ENCODE measurements at regions not wholly inside any gene's neighbourhood (a gene's known extent, or its start where the extent isn't known, plus 50 kb on each side); places are given as distances from the start of the nearest gene placed in this dataset.

DNA sequence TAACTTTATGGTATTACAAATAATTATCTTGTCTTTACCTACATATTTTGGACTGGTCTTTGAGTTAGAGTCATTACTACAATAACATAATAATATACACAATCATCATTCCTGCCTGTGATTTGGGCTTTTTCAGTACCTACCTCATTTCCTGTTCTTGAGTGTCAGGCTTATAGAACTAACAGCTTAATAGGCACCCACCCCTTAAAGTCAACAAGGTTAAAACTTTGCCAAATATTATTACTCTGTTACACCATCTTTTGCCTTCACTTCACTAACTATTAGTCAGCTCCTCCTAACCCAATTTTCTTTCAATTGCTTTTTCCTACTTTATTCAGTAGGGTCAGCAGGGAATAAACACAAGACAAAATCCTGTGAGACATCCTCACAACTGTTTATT lies 488.7 kb upstream of the AGTR1 start:
- Histone ChIP-seq H3K36me3 (no peaks in the 10 kb centered on the region), H3K4me3 (no peak overlapping the region), H3K27ac (no peak overlapping the region), H3K27me3 (no peaks in the 10 kb centered on the region), H3K4me1 (no peaks in the 10 kb centered on the region), H3K9me3 (no peaks in the 10 kb centered on the region)
- TF ChIP-seq, protein P1, sequence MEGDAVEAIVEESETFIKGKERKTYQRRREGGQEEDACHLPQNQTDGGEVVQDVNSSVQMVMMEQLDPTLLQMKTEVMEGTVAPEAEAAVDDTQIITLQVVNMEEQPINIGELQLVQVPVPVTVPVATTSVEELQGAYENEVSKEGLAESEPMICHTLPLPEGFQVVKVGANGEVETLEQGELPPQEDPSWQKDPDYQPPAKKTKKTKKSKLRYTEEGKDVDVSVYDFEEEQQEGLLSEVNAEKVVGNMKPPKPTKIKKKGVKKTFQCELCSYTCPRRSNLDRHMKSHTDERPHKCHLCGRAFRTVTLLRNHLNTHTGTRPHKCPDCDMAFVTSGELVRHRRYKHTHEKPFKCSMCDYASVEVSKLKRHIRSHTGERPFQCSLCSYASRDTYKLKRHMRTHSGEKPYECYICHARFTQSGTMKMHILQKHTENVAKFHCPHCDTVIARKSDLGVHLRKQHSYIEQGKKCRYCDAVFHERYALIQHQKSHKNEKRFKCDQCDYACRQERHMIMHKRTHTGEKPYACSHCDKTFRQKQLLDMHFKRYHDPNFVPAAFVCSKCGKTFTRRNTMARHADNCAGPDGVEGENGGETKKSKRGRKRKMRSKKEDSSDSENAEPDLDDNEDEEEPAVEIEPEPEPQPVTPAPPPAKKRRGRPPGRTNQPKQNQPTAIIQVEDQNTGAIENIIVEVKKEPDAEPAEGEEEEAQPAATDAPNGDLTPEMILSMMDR (IDR thresholded peaks at IDR 0.05): no peak
- DNase-seq (ENCODE audit: low spot score in 2 of 2): no peak
- intact Hi-C loops (cut with DNase I): no loop called here

GRCh38 chr3:148211725-148212124 lies 486.0 kb upstream of the AGTR1 start:
- DNase-seq (ENCODE audit: low spot score in 2 of 2): no peak
- intact Hi-C loops (cut with DNase I): no loop called here

GRCh38 chr3:148214705-148215104 lies 483.0 kb upstream of the AGTR1 start:
- no peak for DNase-seq (ENCODE audit: low spot score in 2 of 2)
- intact Hi-C loops (cut with DNase I): no loop called here
- Histone ChIP-seq H3K4me3 (no peak overlapping the region), H3K4me1 (no peaks in the 10 kb centered on the region), H3K27me3 (no peaks in the 10 kb centered on the region), H3K27ac (no peak overlapping the region), H3K9me3 (no peaks in the 10 kb centered on the region), H3K36me3 (no peaks in the 10 kb centered on the region)
- TF ChIP-seq, protein P1 (IDR thresholded peaks at IDR 0.05): no peak

More at GRCh38 chr3:148211725-148212124, 486.0 kb upstream of the AGTR1 start:
- Histone ChIP-seq H3K4me1 (no peaks in the 10 kb centered on the region), H3K36me3 (no peaks in the 10 kb centered on the region), H3K4me3 (no peak overlapping the region), H3K27me3 (no peaks in the 10 kb centered on the region), H3K27ac (no peak overlapping the region), H3K9me3 (no peaks in the 10 kb centered on the region)
- TF ChIP-seq, protein P1 (IDR thresholded peaks at IDR 0.05): no peak

DNA sequence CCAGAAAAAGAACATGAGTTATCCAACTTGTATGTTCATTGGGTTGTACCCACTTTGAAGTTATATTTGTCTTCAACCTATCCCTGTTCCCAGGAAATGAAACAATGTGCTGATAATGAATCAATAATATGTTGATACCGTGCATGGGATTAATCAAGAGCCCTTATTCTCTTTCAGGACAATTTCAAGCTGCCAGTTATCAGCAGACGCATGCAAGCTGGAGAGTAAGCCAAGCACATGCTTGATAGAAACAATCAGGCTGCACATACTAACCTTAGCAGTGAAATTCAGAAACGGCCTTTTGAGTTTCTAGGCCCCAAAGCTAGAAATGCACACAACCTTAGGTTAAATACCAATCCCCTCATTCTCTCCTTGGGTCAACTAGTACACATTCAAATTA lies 480.4 kb upstream of the AGTR1 start:
- Histone ChIP-seq H3K9me3 (no peaks in the 10 kb centered on the region), H3K27me3 (no peaks in the 10 kb centered on the region), H3K4me3 (no peak overlapping the region), H3K27ac (no peak overlapping the region), H3K4me1 (no peaks in the 10 kb centered on the region), H3K36me3 (no peaks in the 10 kb centered on the region)
- DNase-seq (ENCODE audit: low spot score in 2 of 2): no peak
- intact Hi-C loops (cut with DNase I): no loop called here
- TF ChIP-seq, protein P1 (IDR thresholded peaks at IDR 0.05): no peak

- intact Hi-C loops (cut with DNase I): no loop called here
- DNase-seq (ENCODE audit: low spot score in 2 of 2): no peak
- no peaks in the 10 kb centered on the region for H3K4me1 ChIP-seq
Measured at GRCh38 chr3:148218222-148218621, 479.5 kb upstream of the AGTR1 start.

More at GRCh38 chr3:148218222-148218621, 479.5 kb upstream of the AGTR1 start:
- Histone ChIP-seq H3K27me3 (no peaks in the 10 kb centered on the region), H3K36me3 (no peaks in the 10 kb centered on the region), H3K9me3 (no peaks in the 10 kb centered on the region), H3K4me3 (no peak overlapping the region), H3K27ac (no peak overlapping the region)
- TF ChIP-seq, protein P1 (IDR thresholded peaks at IDR 0.05): no peak

Data from ascending aorta (tissue), 2 donors.